ENCODE measurements at regions not wholly inside any gene's neighbourhood (a gene's known extent, or its start where the extent isn't known, plus 50 kb on each side); places are given as distances from the start of the nearest gene placed in this dataset.

- TF ChIP-seq, protein P1, sequence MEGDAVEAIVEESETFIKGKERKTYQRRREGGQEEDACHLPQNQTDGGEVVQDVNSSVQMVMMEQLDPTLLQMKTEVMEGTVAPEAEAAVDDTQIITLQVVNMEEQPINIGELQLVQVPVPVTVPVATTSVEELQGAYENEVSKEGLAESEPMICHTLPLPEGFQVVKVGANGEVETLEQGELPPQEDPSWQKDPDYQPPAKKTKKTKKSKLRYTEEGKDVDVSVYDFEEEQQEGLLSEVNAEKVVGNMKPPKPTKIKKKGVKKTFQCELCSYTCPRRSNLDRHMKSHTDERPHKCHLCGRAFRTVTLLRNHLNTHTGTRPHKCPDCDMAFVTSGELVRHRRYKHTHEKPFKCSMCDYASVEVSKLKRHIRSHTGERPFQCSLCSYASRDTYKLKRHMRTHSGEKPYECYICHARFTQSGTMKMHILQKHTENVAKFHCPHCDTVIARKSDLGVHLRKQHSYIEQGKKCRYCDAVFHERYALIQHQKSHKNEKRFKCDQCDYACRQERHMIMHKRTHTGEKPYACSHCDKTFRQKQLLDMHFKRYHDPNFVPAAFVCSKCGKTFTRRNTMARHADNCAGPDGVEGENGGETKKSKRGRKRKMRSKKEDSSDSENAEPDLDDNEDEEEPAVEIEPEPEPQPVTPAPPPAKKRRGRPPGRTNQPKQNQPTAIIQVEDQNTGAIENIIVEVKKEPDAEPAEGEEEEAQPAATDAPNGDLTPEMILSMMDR (IDR thresholded peaks at IDR 0.05; ENCODE audit: low read length, missing control alignments) = peak; percentile 91
- peak; percentile 65 for DNase-seq (ENCODE audit: low read depth)
- no peak overlapping the region for H3K4me3 ChIP-seq (replicated peaks; ENCODE audit: low read depth, low read length)
Measured at GRCh38 chr1:36703526-36704208, 221.0 kb upstream of the CSF3R start.

GRCh38 chr1:36702963-36703362 lies 220.2 kb upstream of the CSF3R start:
- no peak overlapping the region for H3K4me3 ChIP-seq (replicated peaks; ENCODE audit: low read depth, low read length)
- TF ChIP-seq, protein P1 (IDR thresholded peaks at IDR 0.05; ENCODE audit: low read length, missing control alignments) = no peak
- DNase-seq (ENCODE audit: low read depth) = no peak

DNA sequence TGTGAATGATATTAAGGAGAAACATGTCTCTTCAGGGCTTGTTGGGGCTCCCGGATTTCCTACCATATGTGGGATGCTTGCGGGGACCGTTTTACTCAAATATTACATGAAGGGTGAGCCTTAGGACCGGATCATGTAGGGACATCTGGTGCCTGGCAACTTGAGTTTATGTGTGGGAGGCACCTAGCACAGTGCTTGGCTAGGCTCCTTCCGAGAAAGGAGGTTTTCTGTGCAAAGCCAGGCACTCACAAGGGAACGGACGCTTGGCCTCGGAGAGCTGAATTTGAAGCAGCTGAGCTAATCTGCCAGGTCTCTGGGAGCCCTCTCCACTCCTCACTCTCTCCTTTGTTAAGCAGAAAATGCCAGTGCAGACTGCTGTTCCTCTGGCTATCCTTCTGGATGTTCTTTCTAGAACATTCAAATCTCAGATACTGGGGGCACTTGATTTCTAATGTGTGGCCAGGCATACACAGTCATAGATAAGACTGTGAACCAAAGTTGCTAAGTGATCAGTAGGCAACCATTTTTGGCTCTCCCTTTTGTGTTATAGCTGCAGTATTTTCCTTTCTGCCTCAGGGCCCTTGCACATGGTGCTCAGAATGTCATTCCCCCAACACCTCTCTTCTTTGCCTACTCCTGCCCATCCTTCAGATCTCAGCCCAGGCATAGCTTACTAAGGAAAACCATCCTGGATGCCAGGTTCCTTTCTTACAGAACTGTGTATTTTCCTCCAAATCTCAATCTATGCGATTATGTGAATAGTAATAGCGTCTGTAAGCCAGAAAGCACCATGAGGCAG lies 216.6 kb upstream of the CSF3R start:
- TF ChIP-seq, protein P1 (IDR thresholded peaks at IDR 0.05; ENCODE audit: low read length, missing control alignments) = no peak
- H3K4me3 ChIP-seq (replicated peaks; ENCODE audit: low read depth, low read length) = no peak overlapping the region
- no peak for DNase-seq (ENCODE audit: low read depth)

- no peak overlapping the region for H3K4me3 ChIP-seq (replicated peaks; ENCODE audit: low read depth, low read length)
- TF ChIP-seq, protein P1 (IDR thresholded peaks at IDR 0.05; ENCODE audit: low read length, missing control alignments) = no peak
- no peak for DNase-seq (ENCODE audit: low read depth)
Measured at GRCh38 chr1:36697836-36698605, 215.3 kb upstream of the CSF3R start.

GRCh38 chr1:36696261-36696940 lies 213.7 kb upstream of the CSF3R start:
- no peak overlapping the region for H3K4me3 ChIP-seq (replicated peaks; ENCODE audit: low read depth, low read length)
- no peak for DNase-seq (ENCODE audit: low read depth)
- TF ChIP-seq, protein P1 (IDR thresholded peaks at IDR 0.05; ENCODE audit: low read length, missing control alignments) = no peak

DNA sequence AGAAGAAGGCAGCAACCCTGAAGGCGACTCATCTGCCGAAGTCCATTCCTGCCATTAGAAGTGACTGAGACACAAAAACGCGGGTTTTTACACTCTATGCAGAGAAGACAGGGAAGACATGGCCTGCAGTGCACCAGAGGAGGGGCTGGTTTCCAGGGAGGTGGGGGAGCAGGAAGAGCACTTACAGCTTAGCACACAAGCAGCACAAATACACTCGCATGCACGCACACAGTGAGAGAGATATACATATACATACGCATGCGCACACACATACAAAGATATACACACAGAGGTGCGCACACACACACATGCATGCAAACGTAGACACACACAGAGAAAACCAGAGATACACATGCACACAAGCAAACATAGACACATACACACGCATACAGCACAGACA lies 210.9 kb upstream of the CSF3R start:
- TF ChIP-seq, protein P1 (IDR thresholded peaks at IDR 0.05; ENCODE audit: low read length, missing control alignments) = no peak
- no peak overlapping the region for H3K4me3 ChIP-seq (replicated peaks; ENCODE audit: low read depth, low read length)
- DNase-seq (ENCODE audit: low read depth) = no peak

Data from fibroblast of pulmonary artery (primary cell).